GM19463 (cell line): ENCODE measurements at regions not wholly inside any gene's neighbourhood (a gene's known extent, or its start where the extent isn't known, plus 50 kb on each side); places are given as distances from the start of the nearest gene placed in this dataset.
"Not testable (repeated sequence)": the region's sequence is repeated elsewhere in the genome, so short reads cannot be mapped to it uniquely, and the experiment has no call there.

Source experiments
- ATAC-seq: cut with Tn5 transposase; IDR thresholded peaks from one replicate; pipeline ENCODE4 v1.9.1; 2021; ENCODE audit warnings: mild to moderate bottlenecking, moderate library complexity; ENCODE audit not compliant: unreplicated experiment

- ATAC-seq = no peak
Measured at GRCh38 chr18:70641156-70641775, 352.4 kb downstream of the SOCS6 start.

- ATAC-seq = no peak
Measured at GRCh38 chr18:70640336-70640887, 351.6 kb downstream of the SOCS6 start.

GRCh38 chr18:70636991-70637390 is 348.1 kb downstream of the SOCS6 start:
- ATAC-seq = no peak

GRCh38 chr18:70634576-70635147 is 345.8 kb downstream of the SOCS6 start:
- ATAC-seq = no peak

GRCh38 chr18:70627182-70627802 is 338.4 kb downstream of the SOCS6 start:
- no peak for ATAC-seq

GRCh38 chr18:70622622-70623419 is 334.0 kb downstream of the SOCS6 start:
- ATAC-seq = no peak

- no peak for ATAC-seq
Measured at GRCh38 chr18:70621710-70622109, 332.9 kb downstream of the SOCS6 start.

- ATAC-seq = no peak
Measured at GRCh38 chr18:70620837-70621612, 332.2 kb downstream of the SOCS6 start.

- no peak for ATAC-seq
Measured at GRCh38 chr18:70617020-70617763, 328.3 kb downstream of the SOCS6 start.

- ATAC-seq = no peak
Measured at GRCh38 chr18:70600225-70600925, 311.5 kb downstream of the SOCS6 start.

GRCh38 chr18:70598406-70598805 is 309.6 kb downstream of the SOCS6 start:
- no peak for ATAC-seq

GRCh38 chr18:70582981-70583380 is 294.1 kb downstream of the SOCS6 start:
- ATAC-seq = no peak

GRCh38 chr18:70578480-70578879 is 289.6 kb downstream of the SOCS6 start:
- ATAC-seq = no peak

- no peak for ATAC-seq
Measured at GRCh38 chr18:70577023-70577420, 288.2 kb downstream of the SOCS6 start.

- ATAC-seq = no peak
Measured at GRCh38 chr18:70576276-70577022, 287.6 kb downstream of the SOCS6 start.

GRCh38 chr18:70574951-70575350 is 286.1 kb downstream of the SOCS6 start:
- not testable (repeated sequence) for ATAC-seq

GRCh38 chr18:70569647-70570046 is 280.8 kb downstream of the SOCS6 start:
- not testable (repeated sequence) for ATAC-seq

- ATAC-seq = no peak
Measured at GRCh38 chr18:70559446-70559845, 270.6 kb downstream of the SOCS6 start.

GRCh38 chr18:70558371-70558770 is 269.5 kb downstream of the SOCS6 start:
- no peak for ATAC-seq
